8988T (cell line): ENCODE measurements at regions not wholly inside any gene's neighbourhood (a gene's known extent, or its start where the extent isn't known, plus 50 kb on each side); places are given as distances from the start of the nearest gene placed in this dataset.
A peak's percentile ranks its signal among the peaks of the same experiment; 100 is the strongest.

Experiments
- DNase-seq: peaks from one replicate; pipeline ENCODE4 v3.0.0; 2011

- DNase-seq: no peak
Measured at GRCh38 chr15:70488941-70489848, 274.2 kb downstream of the UACA start.

- no peak for DNase-seq
Measured at GRCh38 chr15:70488002-70488605, 275.3 kb downstream of the UACA start.

GRCh38 chr15:70487387-70487740, 276.0 kb downstream of the UACA start:
- no peak for DNase-seq

GRCh38 chr15:70486451-70487386, 276.6 kb downstream of the UACA start:
- no peak for DNase-seq

- DNase-seq: no peak
Measured at GRCh38 chr15:70486012-70486411, 277.3 kb downstream of the UACA start.

GRCh38 chr15:70484993-70485392, 278.4 kb downstream of the UACA start:
- DNase-seq: no peak

- DNase-seq: no peak
Measured at GRCh38 chr15:70483513-70483912, 279.8 kb downstream of the UACA start.

- DNase-seq: no peak
Measured at GRCh38 chr15:70480196-70480856, 283.0 kb downstream of the UACA start.

- no peak for DNase-seq
Measured at GRCh38 chr15:70479785-70480184, 283.6 kb downstream of the UACA start.

- no peak for DNase-seq
Measured at GRCh38 chr15:70479056-70479455, 284.3 kb downstream of the UACA start.

- DNase-seq: no peak
Measured at GRCh38 chr15:70478251-70478990, 284.9 kb downstream of the UACA start.

GRCh38 chr15:70477750-70478250, 285.6 kb downstream of the UACA start:
- DNase-seq: no peak

GRCh38 chr15:70476441-70476840, 286.9 kb downstream of the UACA start:
- DNase-seq: no peak

GRCh38 chr15:70475921-70476320, 287.4 kb downstream of the UACA start:
- DNase-seq: no peak

GRCh38 chr15:70475407-70475781, 288.0 kb downstream of the UACA start:
- no peak for DNase-seq

GRCh38 chr15:70474471-70475406, 288.6 kb downstream of the UACA start:
- peak; percentile 56 for DNase-seq

- no peak for DNase-seq
Measured at GRCh38 chr15:70473581-70474370, 289.6 kb downstream of the UACA start.

- DNase-seq: no peak
Measured at GRCh38 chr15:70471517-70471916, 291.8 kb downstream of the UACA start.

- no peak for DNase-seq
Measured at GRCh38 chr15:70470556-70471191, 292.7 kb downstream of the UACA start.
